Karpas-422 (cell line): ENCODE measurements at regions not wholly inside any gene's neighbourhood (a gene's known extent, or its start where the extent isn't known, plus 50 kb on each side); places are given as distances from the start of the nearest gene placed in this dataset.

Experiments used
- DNase-seq: peaks from one replicate; pipeline ENCODE4 v3.0.0-alpha.2; 2015
- H2AFZ ChIP-seq: fragments of 200-600 bp; sonication (generic); 2 replicates; pipeline ENCODE4 v1.6.1; 2014; ENCODE audit warnings: antibody characterized with exemption, low read length, mixed read lengths
- H3K27ac ChIP-seq: fragments of 200-600 bp; sonication (generic); 2 replicates; pipeline ENCODE4 v1.5.1; 2014; ENCODE audit warnings: mild to moderate bottlenecking, low read length, moderate library complexity
- H3K27me3 ChIP-seq: fragments of 200-600 bp; sonication (generic); 2 replicates; pipeline ENCODE4 v1.6.1; 2014; ENCODE audit warnings: low read length, mixed read lengths
- H3K36me3 ChIP-seq: fragments of 200-600 bp; sonication (generic); 2 replicates; pipeline ENCODE4 v1.6.1; 2014; ENCODE audit warnings: low read length, mixed read lengths; ENCODE audit not compliant: insufficient read depth
- H3K4me1 ChIP-seq: fragments of 200-600 bp; sonication (generic); 2 replicates; pipeline ENCODE4 v1.6.1; 2014; ENCODE audit warnings: mild to moderate bottlenecking, low read length, mixed read lengths
- H3K4me2 ChIP-seq: fragments of 200-600 bp; sonication (generic); 2 replicates; pipeline ENCODE4 v1.6.1; 2014; ENCODE audit warnings: low read length, low read depth, mild to moderate bottlenecking; ENCODE audit not compliant: poor library complexity, severe bottlenecking
- H3K4me3 ChIP-seq: fragments of 200-600 bp; sonication (generic); 2 replicates; pipeline ENCODE4 v1.5.1; 2014; ENCODE audit warnings: mild to moderate bottlenecking, antibody characterized with exemption, low read length, mixed read lengths
- H3K79me2 ChIP-seq: fragments of 200-600 bp; sonication (generic); 2 replicates; pipeline ENCODE4 v1.6.1; 2014; ENCODE audit warnings: mild to moderate bottlenecking, low read length, mixed read lengths
- H3K9ac ChIP-seq: fragments of 200-600 bp; sonication (generic); 2 replicates; pipeline ENCODE4 v1.6.0; 2014; ENCODE audit warnings: low read length
- H3K9me2 ChIP-seq: fragments of 200-600 bp; sonication (generic), shearing (Covaris generic); replicated peaks from 2 replicates; pipeline ENCODE4 v1.6.0; 2014; ENCODE audit warnings: mild to moderate bottlenecking, low read length, moderate library complexity; ENCODE audit not compliant: insufficient read depth
- H3K9me3 ChIP-seq: fragments of 300-700, 200-600 bp; sonication (generic); 2 replicates; pipeline ENCODE4 v1.6.1; 2014; ENCODE audit warnings: low read length, mixed read lengths
- H4K20me1 ChIP-seq: fragments of 200-600 bp; sonication (generic); 2 replicates; pipeline ENCODE4 v1.6.1; 2014; ENCODE audit warnings: mild to moderate bottlenecking, antibody characterized with exemption, low read length, low read depth; ENCODE audit not compliant: insufficient read depth

GRCh38 chrX:140172401-140172800 lies 207.1 kb upstream of the CXorf66 start:
- H3K36me3 ChIP-seq: no peaks in the 10 kb centered on the region
- H3K9me3 ChIP-seq: no peaks in the 10 kb centered on the region

GRCh38 chrX:140167551-140167950 lies 202.2 kb upstream of the CXorf66 start:
- Histone ChIP-seq H3K9me2 (no peaks in the 10 kb centered on the region), H3K9ac (no peak overlapping the region), H3K79me2 (no peaks in the 10 kb centered on the region), H3K9me3 (no peaks in the 10 kb centered on the region), H3K4me1 (no peaks in the 10 kb centered on the region), H3K27ac (no peak overlapping the region), H3K4me3 (no peak overlapping the region), H4K20me1 (no peaks in the 10 kb centered on the region), H2AFZ (no peak overlapping the region), H3K36me3 (no peaks in the 10 kb centered on the region), H3K4me2 (no peak overlapping the region), H3K27me3 (no peaks in the 10 kb centered on the region)
- DNase-seq: no peak

More at GRCh38 chrX:140172401-140172800, 207.1 kb upstream of the CXorf66 start:
- Histone ChIP-seq H3K79me2 (no peaks in the 10 kb centered on the region), H3K9ac (no peak overlapping the region), H3K4me2 (no peak overlapping the region), H4K20me1 (no peaks in the 10 kb centered on the region), H3K4me3 (no peak overlapping the region), H3K9me2 (no peaks in the 10 kb centered on the region), H3K27me3 (no peaks in the 10 kb centered on the region), H3K27ac (no peak overlapping the region), H2AFZ (no peak overlapping the region), H3K4me1 (no peaks in the 10 kb centered on the region)
- DNase-seq: no peak

- no peak overlapping the region for H3K4me3 ChIP-seq
- DNase-seq: no peak
- no peak overlapping the region for H3K4me2 ChIP-seq
- no peaks in the 10 kb centered on the region for H3K9me2 ChIP-seq
- H3K9me3 ChIP-seq: no peaks in the 10 kb centered on the region
- H3K4me1 ChIP-seq: no peaks in the 10 kb centered on the region
- no peaks in the 10 kb centered on the region for H3K27me3 ChIP-seq
- H3K27ac ChIP-seq: no peak overlapping the region
- no peak overlapping the region for H3K9ac ChIP-seq
- no peak overlapping the region for H2AFZ ChIP-seq
- no peaks in the 10 kb centered on the region for H3K36me3 ChIP-seq
- no peaks in the 10 kb centered on the region for H3K79me2 ChIP-seq
- H4K20me1 ChIP-seq: no peaks in the 10 kb centered on the region
These were observed 200.5 kb upstream of the CXorf66 start for GRCh38 chrX:140165849-140166248.

- no peak for DNase-seq
- Histone ChIP-seq H3K27ac (no peak overlapping the region), H3K79me2 (no peaks in the 10 kb centered on the region), H3K9me3 (no peaks in the 10 kb centered on the region), H3K4me2 (no peak overlapping the region), H3K36me3 (no peaks in the 10 kb centered on the region), H4K20me1 (no peaks in the 10 kb centered on the region), H3K4me3 (no peak overlapping the region), H3K27me3 (no peaks in the 10 kb centered on the region), H3K4me1 (no peaks in the 10 kb centered on the region), H3K9me2 (no peaks in the 10 kb centered on the region), H3K9ac (no peak overlapping the region), H2AFZ (no peak overlapping the region)
These were observed 199.1 kb upstream of the CXorf66 start for GRCh38 chrX:140164391-140164790.

- H3K4me3 ChIP-seq: no peak overlapping the region
- H3K36me3 ChIP-seq: no peaks in the 10 kb centered on the region
- no peak overlapping the region for H3K27ac ChIP-seq
- H3K4me2 ChIP-seq: no peak overlapping the region
- no peaks in the 10 kb centered on the region for H3K79me2 ChIP-seq
- H2AFZ ChIP-seq: no peak overlapping the region
- no peaks in the 10 kb centered on the region for H3K9me3 ChIP-seq
- H3K9me2 ChIP-seq: no peaks in the 10 kb centered on the region
- no peaks in the 10 kb centered on the region for H3K4me1 ChIP-seq
- DNase-seq: no peak
- H4K20me1 ChIP-seq: no peaks in the 10 kb centered on the region
- H3K9ac ChIP-seq: no peak overlapping the region
- H3K27me3 ChIP-seq: no peaks in the 10 kb centered on the region
These were observed 198.2 kb upstream of the CXorf66 start for GRCh38 chrX:140163371-140164159.

- no peak for DNase-seq
These were observed 192.3 kb upstream of the CXorf66 start for GRCh38 chrX:140157611-140158010.

GRCh38 chrX:140157143-140157542 lies 191.8 kb upstream of the CXorf66 start:
- Histone ChIP-seq H3K27ac (no peak overlapping the region), H3K9ac (no peak overlapping the region), H3K79me2 (no peaks in the 10 kb centered on the region), H2AFZ (no peak overlapping the region), H3K4me2 (no peak overlapping the region), H3K4me3 (no peak overlapping the region), H3K4me1 (no peaks in the 10 kb centered on the region), H3K27me3 (no peaks in the 10 kb centered on the region), H4K20me1 (no peaks in the 10 kb centered on the region), H3K9me2 (no peaks in the 10 kb centered on the region), H3K9me3 (peaks cover 3% of the 10 kb centered on the region; the same call in 1 of the 2 replicates), H3K36me3 (no peaks in the 10 kb centered on the region)
- no peak for DNase-seq

More at GRCh38 chrX:140157611-140158010, 192.3 kb upstream of the CXorf66 start:
- H3K36me3 ChIP-seq: no peaks in the 10 kb centered on the region
- H3K9me3 ChIP-seq: peaks cover 3% of the 10 kb centered on the region; the same call in 1 of the 2 replicates
- no peaks in the 10 kb centered on the region for H3K4me1 ChIP-seq
- no peak overlapping the region for H3K9ac ChIP-seq
- H3K4me3 ChIP-seq: no peak overlapping the region
- H3K27me3 ChIP-seq: no peaks in the 10 kb centered on the region
- no peak overlapping the region for H2AFZ ChIP-seq
- H3K9me2 ChIP-seq: no peaks in the 10 kb centered on the region
- H3K27ac ChIP-seq: no peak overlapping the region
- no peaks in the 10 kb centered on the region for H4K20me1 ChIP-seq
- H3K4me2 ChIP-seq: no peak overlapping the region
- H3K79me2 ChIP-seq: no peaks in the 10 kb centered on the region

GRCh38 chrX:140151316-140151715 lies 186.0 kb upstream of the CXorf66 start:
- Histone ChIP-seq H2AFZ (no peak overlapping the region), H3K9me3 (peaks cover 3% of the 10 kb centered on the region; the same call in 1 of the 2 replicates), H3K4me2 (no peak overlapping the region), H3K27me3 (no peaks in the 10 kb centered on the region), H3K4me1 (no peaks in the 10 kb centered on the region), H3K79me2 (no peaks in the 10 kb centered on the region), H3K9me2 (no peaks in the 10 kb centered on the region), H3K9ac (no peak overlapping the region), H4K20me1 (no peaks in the 10 kb centered on the region), H3K4me3 (no peak overlapping the region), H3K27ac (no peak overlapping the region), H3K36me3 (no peaks in the 10 kb centered on the region)
- no peak for DNase-seq
